ENCODE measurements at regions not wholly inside any gene's neighbourhood (a gene's known extent, or its start where the extent isn't known, plus 50 kb on each side); places are given as distances from the start of the nearest gene placed in this dataset.

GRCh38 chr12:105967038-105967776 is 171.5 kb downstream of the NUAK1 start:
- Histone ChIP-seq H3K4me3 (ENCODE audit: low read length) (no peak overlapping the region), H3K36me3 (ENCODE audit: insufficient read depth, low read length) (no peaks in the 10 kb centered on the region), H3K27me3 (ENCODE audit: insufficient read depth, low read length, poor library complexity, severe bottlenecking) (no peaks in the 10 kb centered on the region), H3K9me3 (ENCODE audit: low read length) (no peaks in the 10 kb centered on the region), H3K4me1 (ENCODE audit: insufficient read depth, low read length) (no peaks in the 10 kb centered on the region), H3K27ac (ENCODE audit: low read depth, low read length) (no peak overlapping the region)
- Mint-ChIP-seq H3K27me3 (peaks cover 0 to 7% of the 10 kb centered on the region in 2 donors), H3K9me3 (no peaks in the 10 kb centered on the region), H3K4me3 (no peak overlapping the region), H3K27ac (no peak overlapping the region), H3K4me1 (no peaks in the 10 kb centered on the region), H3K36me3 (no peaks in the 10 kb centered on the region)
- CTCF ChIA-PET = no interaction called here
- POLR2A ChIA-PET = no interaction called here
- DNase-seq = no peak

DNA sequence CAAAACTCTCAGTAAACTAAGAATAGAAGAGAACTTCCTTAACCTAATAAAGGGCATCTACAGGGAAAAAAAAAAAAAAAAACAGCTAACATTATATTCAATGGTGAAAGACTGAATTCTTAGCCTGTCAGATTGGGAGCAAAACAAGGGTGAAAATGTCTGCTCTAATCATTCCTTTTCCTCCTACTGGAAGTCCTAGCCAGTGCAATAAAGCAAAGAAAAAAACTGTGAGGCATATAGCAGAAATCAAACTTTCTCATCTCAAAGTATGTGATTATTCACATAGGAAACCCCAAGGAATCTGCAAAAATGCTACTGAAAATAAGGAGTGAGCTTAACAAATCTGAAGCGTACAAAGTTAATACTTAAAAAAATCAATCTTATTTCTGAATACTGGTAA is 170.7 kb downstream of the NUAK1 start:
- Histone ChIP-seq H3K36me3 (ENCODE audit: insufficient read depth, low read length) (no peaks in the 10 kb centered on the region), H3K27me3 (ENCODE audit: insufficient read depth, low read length, poor library complexity, severe bottlenecking) (no peaks in the 10 kb centered on the region), H3K9me3 (ENCODE audit: low read length) (no peaks in the 10 kb centered on the region), H3K27ac (ENCODE audit: low read depth, low read length) (no peak overlapping the region), H3K4me3 (ENCODE audit: low read length) (no peak overlapping the region), H3K4me1 (ENCODE audit: insufficient read depth, low read length) (no peaks in the 10 kb centered on the region)
- no peaks in the 10 kb centered on the region for H3K4me1 Mint-ChIP-seq
- CTCF ChIA-PET = no interaction called here
- H3K9me3 Mint-ChIP-seq = no peaks in the 10 kb centered on the region
- peaks cover 0 to 7% of the 10 kb centered on the region in 2 donors for H3K27me3 Mint-ChIP-seq
- POLR2A ChIA-PET = no interaction called here
- no peak overlapping the region for H3K4me3 Mint-ChIP-seq
- H3K36me3 Mint-ChIP-seq = no peaks in the 10 kb centered on the region
- no peak overlapping the region for H3K27ac Mint-ChIP-seq
- DNase-seq = no peak

- ChIA-PET CTCF (no interaction called here), POLR2A (no interaction called here)
- no peaks in the 10 kb centered on the region for H3K36me3 Mint-ChIP-seq
- Histone ChIP-seq H3K4me1 (ENCODE audit: insufficient read depth, low read length) (no peaks in the 10 kb centered on the region), H3K4me3 (ENCODE audit: low read length) (no peak overlapping the region), H3K27me3 (ENCODE audit: insufficient read depth, low read length, poor library complexity, severe bottlenecking) (no peaks in the 10 kb centered on the region), H3K9me3 (ENCODE audit: low read length) (no peaks in the 10 kb centered on the region), H3K36me3 (ENCODE audit: insufficient read depth, low read length) (no peaks in the 10 kb centered on the region), H3K27ac (ENCODE audit: low read depth, low read length) (no peak overlapping the region)
- H3K27me3 Mint-ChIP-seq = peaks cover 0 to 10% of the 10 kb centered on the region in 2 donors
- DNase-seq = no peak
- H3K9me3 Mint-ChIP-seq = no peaks in the 10 kb centered on the region
- H3K4me1 Mint-ChIP-seq = no peaks in the 10 kb centered on the region
- H3K4me3 Mint-ChIP-seq = no peak overlapping the region
- H3K27ac Mint-ChIP-seq = no peak overlapping the region
These were observed 167.9 kb downstream of the NUAK1 start for GRCh38 chr12:105970885-105971284.

DNA sequence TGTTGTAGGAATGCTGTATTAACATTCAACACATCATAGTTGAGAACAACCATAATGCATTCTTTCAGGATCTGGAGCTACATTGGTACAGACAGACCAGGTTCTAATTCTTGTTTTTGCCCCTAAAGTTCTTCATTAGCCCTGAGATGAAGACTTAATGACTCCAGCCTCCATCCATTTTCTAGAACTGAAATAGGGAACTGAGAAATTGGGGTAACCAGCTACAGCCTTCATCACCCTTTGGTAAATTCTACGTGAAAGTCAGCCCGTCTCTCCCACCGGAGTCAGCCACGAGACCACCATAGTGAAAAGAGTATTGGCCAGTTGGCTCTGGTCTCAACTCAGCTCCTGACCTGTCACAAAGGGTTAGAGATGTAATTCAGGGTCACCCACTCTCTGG is 164.0 kb downstream of the NUAK1 start:
- POLR2A ChIA-PET = no interaction called here

DNA sequence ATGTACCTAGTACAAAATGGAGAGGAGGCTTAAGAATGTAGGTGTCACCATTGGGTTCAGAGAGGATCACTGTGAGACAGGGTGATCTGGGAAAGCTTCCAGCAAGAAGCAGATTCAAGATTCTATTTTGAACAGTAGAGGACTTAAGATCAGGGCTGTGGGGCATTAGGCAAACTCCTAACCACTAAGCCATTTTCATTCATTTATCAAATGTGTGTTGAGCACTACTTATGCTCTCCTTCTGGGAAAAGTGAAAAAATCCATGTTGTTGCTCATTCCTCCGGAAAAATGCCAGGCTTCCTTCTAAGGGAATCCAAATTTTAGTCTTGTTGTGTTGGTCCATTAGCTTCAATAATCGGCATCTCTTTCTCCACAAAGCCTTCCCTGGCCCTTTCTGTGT is 163.4 kb downstream of the NUAK1 start:
- H3K27me3 Mint-ChIP-seq = peaks cover 0 to 4% of the 10 kb centered on the region in 2 donors
- ChIA-PET POLR2A (no interaction called here), CTCF (no interaction called here)

More for the DNA sequence above, 164.0 kb downstream of the NUAK1 start:
- Mint-ChIP-seq H3K4me3 (no peak overlapping the region), H3K27me3 (peaks cover 0 to 4% of the 10 kb centered on the region in 2 donors), H3K4me1 (no peaks in the 10 kb centered on the region), H3K9me3 (no peaks in the 10 kb centered on the region), H3K36me3 (no peaks in the 10 kb centered on the region), H3K27ac (no peak overlapping the region)
- no peaks in the 10 kb centered on the region for H3K27me3 ChIP-seq (ENCODE audit: insufficient read depth, low read length, poor library complexity, severe bottlenecking)
- no peak overlapping the region for H3K4me3 ChIP-seq (ENCODE audit: low read length)
- CTCF ChIA-PET = no interaction called here
- H3K9me3 ChIP-seq (ENCODE audit: low read length) = no peaks in the 10 kb centered on the region
- H3K4me1 ChIP-seq (ENCODE audit: insufficient read depth, low read length) = no peaks in the 10 kb centered on the region
- no peak overlapping the region for H3K27ac ChIP-seq (ENCODE audit: low read depth, low read length)
- H3K36me3 ChIP-seq (ENCODE audit: insufficient read depth, low read length) = no peaks in the 10 kb centered on the region
- DNase-seq = no peak

DNA sequence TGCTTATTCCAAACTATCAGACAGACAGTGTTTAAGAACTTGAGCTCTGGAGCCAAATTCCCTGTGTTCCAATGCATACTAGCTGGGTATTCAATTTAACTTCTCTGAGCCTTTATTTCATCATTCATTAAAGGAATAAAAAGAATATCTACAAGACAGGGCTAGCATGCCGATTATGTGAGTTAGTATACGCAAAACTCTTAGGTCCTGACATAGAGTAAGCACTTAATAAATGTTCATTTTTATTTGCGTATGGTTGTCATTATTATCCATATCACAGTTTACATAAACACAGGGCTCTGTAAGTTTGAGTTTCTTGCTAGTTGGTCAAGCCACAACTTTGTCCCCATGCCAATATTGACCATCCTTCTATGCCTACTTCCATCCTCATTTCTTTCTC is 161.5 kb downstream of the NUAK1 start:
- no peaks in the 10 kb centered on the region for H3K9me3 ChIP-seq (ENCODE audit: low read length)
- H3K27me3 Mint-ChIP-seq = peaks cover 0 to 2% of the 10 kb centered on the region in 2 donors
- no peak overlapping the region for H3K4me3 Mint-ChIP-seq
- H3K4me1 Mint-ChIP-seq = no peaks in the 10 kb centered on the region
- no peaks in the 10 kb centered on the region for H3K27me3 ChIP-seq (ENCODE audit: insufficient read depth, low read length, poor library complexity, severe bottlenecking)
- DNase-seq = no peak
- no peak overlapping the region for H3K4me3 ChIP-seq (ENCODE audit: low read length)
- POLR2A ChIA-PET = no interaction called here
- no peak overlapping the region for H3K27ac Mint-ChIP-seq
- no peaks in the 10 kb centered on the region for H3K4me1 ChIP-seq (ENCODE audit: insufficient read depth, low read length)
- no peaks in the 10 kb centered on the region for H3K9me3 Mint-ChIP-seq
- H3K27ac ChIP-seq (ENCODE audit: low read depth, low read length) = no peak overlapping the region
- no peaks in the 10 kb centered on the region for H3K36me3 ChIP-seq (ENCODE audit: insufficient read depth, low read length)
- CTCF ChIA-PET = no interaction called here
- no peaks in the 10 kb centered on the region for H3K36me3 Mint-ChIP-seq

More for the DNA sequence above, 163.4 kb downstream of the NUAK1 start:
- H3K27me3 ChIP-seq (ENCODE audit: insufficient read depth, low read length, poor library complexity, severe bottlenecking) = no peaks in the 10 kb centered on the region
- no peak for DNase-seq
- no peak overlapping the region for H3K27ac ChIP-seq (ENCODE audit: low read depth, low read length)
- no peaks in the 10 kb centered on the region for H3K4me1 ChIP-seq (ENCODE audit: insufficient read depth, low read length)
- no peaks in the 10 kb centered on the region for H3K36me3 ChIP-seq (ENCODE audit: insufficient read depth, low read length)
- H3K4me1 Mint-ChIP-seq = no peaks in the 10 kb centered on the region
- H3K9me3 ChIP-seq (ENCODE audit: low read length) = no peaks in the 10 kb centered on the region
- H3K4me3 Mint-ChIP-seq = no peak overlapping the region
- H3K36me3 Mint-ChIP-seq = no peaks in the 10 kb centered on the region
- H3K4me3 ChIP-seq (ENCODE audit: low read length) = no peak overlapping the region
- H3K9me3 Mint-ChIP-seq = no peaks in the 10 kb centered on the region
- no peak overlapping the region for H3K27ac Mint-ChIP-seq

DNA sequence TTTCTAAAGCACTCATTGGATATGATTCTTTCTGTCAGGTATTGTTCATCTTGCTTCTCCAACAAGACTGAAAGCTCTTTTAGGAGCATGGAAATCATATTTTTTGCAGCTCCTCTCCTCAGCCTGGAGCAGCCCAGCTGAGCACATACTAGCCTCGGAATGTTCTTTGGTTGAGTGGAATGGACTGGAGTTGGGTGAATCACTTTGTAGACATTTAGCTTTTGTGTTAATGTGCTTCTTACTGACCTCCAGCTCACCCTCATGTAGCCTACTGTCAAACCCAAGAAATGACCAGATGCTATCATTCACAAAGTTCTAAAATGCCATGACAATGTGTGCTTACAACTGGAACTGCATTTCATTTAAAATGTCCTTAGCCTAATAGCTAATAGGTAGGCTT is 161.1 kb downstream of the NUAK1 start:
- POLR2A ChIA-PET = no interaction called here
- no peaks in the 10 kb centered on the region for H3K4me1 ChIP-seq (ENCODE audit: insufficient read depth, low read length)
- Mint-ChIP-seq H3K27me3 (peaks cover 0 to 2% of the 10 kb centered on the region in 2 donors), H3K27ac (no peak overlapping the region), H3K4me3 (no peak overlapping the region), H3K36me3 (no peaks in the 10 kb centered on the region), H3K9me3 (no peaks in the 10 kb centered on the region), H3K4me1 (no peaks in the 10 kb centered on the region)
- CTCF ChIA-PET = no interaction called here
- H3K27me3 ChIP-seq (ENCODE audit: insufficient read depth, low read length, poor library complexity, severe bottlenecking) = no peaks in the 10 kb centered on the region
- no peak for DNase-seq
- H3K27ac ChIP-seq (ENCODE audit: low read depth, low read length) = no peak overlapping the region
- no peak overlapping the region for H3K4me3 ChIP-seq (ENCODE audit: low read length)
- H3K9me3 ChIP-seq (ENCODE audit: low read length) = no peaks in the 10 kb centered on the region
- H3K36me3 ChIP-seq (ENCODE audit: insufficient read depth, low read length) = no peaks in the 10 kb centered on the region

DNA sequence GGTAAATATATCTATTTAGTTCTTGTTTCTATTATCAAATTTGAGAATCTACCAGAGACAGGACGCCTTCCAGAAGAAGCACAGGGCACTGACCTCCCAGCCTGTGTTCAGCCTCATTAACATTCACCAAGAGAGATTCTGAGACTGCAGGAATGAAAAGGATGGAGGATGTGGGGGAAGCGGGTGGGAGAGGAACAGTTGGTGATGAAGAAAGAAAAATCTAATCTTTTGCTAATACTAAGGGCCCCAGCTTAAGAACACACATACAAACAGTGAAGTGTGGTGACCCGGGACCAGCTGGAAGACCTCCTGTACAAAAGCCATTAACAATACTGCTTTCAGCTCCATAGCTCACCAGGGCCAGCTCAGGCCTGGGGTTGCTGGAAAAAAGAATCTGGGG is 160.5 kb downstream of the NUAK1 start:
- CTCF ChIA-PET = no interaction called here

GRCh38 chr12:105978686-105979085 is 160.1 kb downstream of the NUAK1 start:
- H3K36me3 ChIP-seq (ENCODE audit: insufficient read depth, low read length) = no peaks in the 10 kb centered on the region
- H3K4me3 Mint-ChIP-seq = no peak overlapping the region
- H3K4me1 Mint-ChIP-seq = no peaks in the 10 kb centered on the region
- H3K27ac Mint-ChIP-seq = no peak overlapping the region
- H3K27ac ChIP-seq (ENCODE audit: low read depth, low read length) = no peak overlapping the region
- H3K27me3 ChIP-seq (ENCODE audit: insufficient read depth, low read length, poor library complexity, severe bottlenecking) = no peaks in the 10 kb centered on the region
- DNase-seq = no peak
- H3K27me3 Mint-ChIP-seq = peaks cover 0 to 2% of the 10 kb centered on the region in 2 donors
- no peaks in the 10 kb centered on the region for H3K36me3 Mint-ChIP-seq
- no peaks in the 10 kb centered on the region for H3K9me3 ChIP-seq (ENCODE audit: low read length)
- ChIA-PET CTCF (no interaction called here), POLR2A (no interaction called here)
- H3K9me3 Mint-ChIP-seq = no peaks in the 10 kb centered on the region
- H3K4me3 ChIP-seq (ENCODE audit: low read length) = no peak overlapping the region
- no peaks in the 10 kb centered on the region for H3K4me1 ChIP-seq (ENCODE audit: insufficient read depth, low read length)

More for the DNA sequence above, 160.5 kb downstream of the NUAK1 start:
- Histone ChIP-seq H3K9me3 (ENCODE audit: low read length) (no peaks in the 10 kb centered on the region), H3K4me3 (ENCODE audit: low read length) (no peak overlapping the region), H3K36me3 (ENCODE audit: insufficient read depth, low read length) (no peaks in the 10 kb centered on the region), H3K27me3 (ENCODE audit: insufficient read depth, low read length, poor library complexity, severe bottlenecking) (no peaks in the 10 kb centered on the region), H3K27ac (ENCODE audit: low read depth, low read length) (no peak overlapping the region), H3K4me1 (ENCODE audit: insufficient read depth, low read length) (no peaks in the 10 kb centered on the region)
- Mint-ChIP-seq H3K36me3 (no peaks in the 10 kb centered on the region), H3K4me3 (no peak overlapping the region), H3K9me3 (no peaks in the 10 kb centered on the region), H3K4me1 (no peaks in the 10 kb centered on the region), H3K27me3 (peaks cover 0 to 2% of the 10 kb centered on the region in 2 donors), H3K27ac (no peak overlapping the region)
- POLR2A ChIA-PET = no interaction called here
- no peak for DNase-seq
